Upper lobe of right lung (tissue), 1 donor: ENCODE measurements at regions not wholly inside any gene's neighbourhood (a gene's known extent, or its start where the extent isn't known, plus 50 kb on each side); places are given as distances from the start of the nearest gene placed in this dataset.

Experiments used
- ATAC-seq: fragments of 200-7000 bp; cut with Tn5 transposase; one replicate; pipeline ENCODE4 v1.9.1; 2020; ENCODE audit warnings: mild to moderate bottlenecking, moderate library complexity
- DNase-seq: peaks from one replicate; pipeline ENCODE4 v3.0.0-alpha.2; 2020
- H3K27ac ChIP-seq: fragments of 200-600 bp; one replicate; pipeline ENCODE4 v1.8.0; 2022
- H3K27me3 ChIP-seq: fragments of 200-600 bp; one replicate; pipeline ENCODE4 v1.8.0; 2022; ENCODE audit warnings: mild to moderate bottlenecking
- H3K36me3 ChIP-seq: fragments of 200-600 bp; one replicate; pipeline ENCODE4 v1.8.0; 2022
- H3K4me1 ChIP-seq: fragments of 200-600 bp; one replicate; pipeline ENCODE4 v1.8.0; 2022
- H3K4me3 ChIP-seq: fragments of 200-600 bp; one replicate; pipeline ENCODE4 v1.8.0; 2022; ENCODE audit warnings: mild to moderate bottlenecking
- H3K9me3 ChIP-seq: fragments of 200-600 bp; one replicate; pipeline ENCODE4 v1.8.0; 2022
- intact Hi-C: fragments of 100-400 bp; cut with DNase I; formaldehyde crosslinking; loops from one replicate; pipeline ENCODE4 v1.11.0; 2022
- TF ChIP-seq, protein P1 (sequence below): fragments of 200-600 bp; IDR thresholded peaks from one replicate; pipeline ENCODE4 v1.8.0; 2022; ENCODE audit warnings: antibody characterized with exemption
- donor health status: DM: no; HTN: yes; CAD: no; lungs with severe emphysema.

DNA sequence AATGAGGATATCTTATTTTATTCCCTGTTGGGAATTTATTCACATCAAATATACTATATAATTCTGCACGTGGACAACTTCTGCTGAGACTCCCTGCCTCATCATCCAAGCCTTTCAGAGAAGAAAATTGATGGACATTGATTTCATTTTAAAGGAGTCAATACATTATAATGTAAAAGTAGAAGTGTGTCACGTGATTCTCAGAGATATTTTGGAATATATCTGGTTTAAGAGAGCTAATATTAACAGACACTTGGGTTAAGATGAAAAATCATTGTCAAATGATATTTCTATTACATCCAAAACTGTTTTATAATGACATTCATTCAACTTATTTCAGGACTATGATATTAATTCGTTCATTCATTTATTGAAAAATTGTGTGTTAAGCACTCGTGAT lies 314.2 kb downstream of the ADGRL2 start:
- TF ChIP-seq, protein P1, sequence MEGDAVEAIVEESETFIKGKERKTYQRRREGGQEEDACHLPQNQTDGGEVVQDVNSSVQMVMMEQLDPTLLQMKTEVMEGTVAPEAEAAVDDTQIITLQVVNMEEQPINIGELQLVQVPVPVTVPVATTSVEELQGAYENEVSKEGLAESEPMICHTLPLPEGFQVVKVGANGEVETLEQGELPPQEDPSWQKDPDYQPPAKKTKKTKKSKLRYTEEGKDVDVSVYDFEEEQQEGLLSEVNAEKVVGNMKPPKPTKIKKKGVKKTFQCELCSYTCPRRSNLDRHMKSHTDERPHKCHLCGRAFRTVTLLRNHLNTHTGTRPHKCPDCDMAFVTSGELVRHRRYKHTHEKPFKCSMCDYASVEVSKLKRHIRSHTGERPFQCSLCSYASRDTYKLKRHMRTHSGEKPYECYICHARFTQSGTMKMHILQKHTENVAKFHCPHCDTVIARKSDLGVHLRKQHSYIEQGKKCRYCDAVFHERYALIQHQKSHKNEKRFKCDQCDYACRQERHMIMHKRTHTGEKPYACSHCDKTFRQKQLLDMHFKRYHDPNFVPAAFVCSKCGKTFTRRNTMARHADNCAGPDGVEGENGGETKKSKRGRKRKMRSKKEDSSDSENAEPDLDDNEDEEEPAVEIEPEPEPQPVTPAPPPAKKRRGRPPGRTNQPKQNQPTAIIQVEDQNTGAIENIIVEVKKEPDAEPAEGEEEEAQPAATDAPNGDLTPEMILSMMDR: no peak
- intact Hi-C loops: no loop called here
- ATAC-seq: no peak

DNA sequence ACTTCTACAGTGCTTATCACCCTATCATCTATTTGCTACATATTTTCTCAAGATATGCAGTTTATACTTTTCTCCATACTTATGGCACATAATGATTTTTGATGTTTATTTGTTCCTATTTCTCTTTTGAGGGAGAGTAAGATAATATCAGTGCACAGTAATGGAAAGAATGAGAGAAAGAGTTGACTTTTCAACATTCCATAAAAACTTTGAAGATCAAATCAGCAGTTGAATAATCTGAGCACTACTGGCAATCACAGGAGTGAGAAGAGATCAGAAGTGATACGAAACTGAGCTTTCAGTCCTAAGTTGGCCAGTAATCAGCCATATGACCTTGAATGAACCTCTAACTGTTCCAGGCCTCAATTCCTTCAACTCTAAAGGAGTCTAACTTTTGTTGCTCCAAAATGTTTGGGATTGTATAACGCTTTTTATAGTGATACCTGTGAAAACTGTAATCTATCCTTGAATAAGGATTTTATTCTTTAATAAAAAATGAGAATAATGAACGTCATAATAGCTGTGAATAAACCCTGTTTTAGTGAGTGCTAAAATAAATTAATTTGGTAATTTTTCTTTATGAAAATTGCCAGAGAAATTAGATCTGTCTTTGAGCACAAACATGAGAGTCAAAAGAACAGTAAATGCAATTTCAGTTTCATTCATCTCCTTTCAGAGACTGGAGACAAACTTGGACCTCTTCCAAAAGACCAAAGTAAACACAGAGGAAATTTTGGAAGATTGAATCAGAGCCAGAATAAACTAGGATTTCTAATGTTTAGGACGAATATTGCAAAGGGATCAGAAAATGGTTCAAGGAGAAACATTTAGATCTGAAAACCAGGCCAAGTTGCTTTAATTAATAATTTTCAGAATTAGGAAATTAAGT lies 309.9 kb downstream of the ADGRL2 start:
- TF ChIP-seq, protein P1: no peak
- Histone ChIP-seq H3K9me3 (no peaks in the 10 kb centered on the region), H3K36me3 (no peaks in the 10 kb centered on the region), H3K4me3 (no peak overlapping the region), H3K27ac (no peak overlapping the region), H3K4me1 (peaks cover 11% of the 10 kb centered on the region), H3K27me3 (no peaks in the 10 kb centered on the region)
- DNase-seq: no peak
- intact Hi-C loops: no loop called here
- ATAC-seq: no peak

More for the DNA sequence above, 314.2 kb downstream of the ADGRL2 start:
- Histone ChIP-seq H3K36me3 (no peaks in the 10 kb centered on the region), H3K27me3 (no peaks in the 10 kb centered on the region), H3K4me3 (no peak overlapping the region), H3K4me1 (peaks cover 11% of the 10 kb centered on the region), H3K9me3 (no peaks in the 10 kb centered on the region), H3K27ac (no peak overlapping the region)
- no peak for DNase-seq

- no peak overlapping the region for H3K4me3 ChIP-seq
- ATAC-seq (no peak), DNase-seq (no peak)
- intact Hi-C loops: no loop called here
- H3K9me3 ChIP-seq: no peaks in the 10 kb centered on the region
- H3K27me3 ChIP-seq: no peaks in the 10 kb centered on the region
- peaks cover 11% of the 10 kb centered on the region for H3K4me1 ChIP-seq
- no peak overlapping the region for H3K27ac ChIP-seq
- TF ChIP-seq, protein P1: no peak
- no peaks in the 10 kb centered on the region for H3K36me3 ChIP-seq
Measured at GRCh38 chr1:82108843-82109242, 308.1 kb downstream of the ADGRL2 start.

GRCh38 chr1:82106672-82107071 lies 305.9 kb downstream of the ADGRL2 start:
- no peak for ATAC-seq
- intact Hi-C loops: no loop called here

DNA sequence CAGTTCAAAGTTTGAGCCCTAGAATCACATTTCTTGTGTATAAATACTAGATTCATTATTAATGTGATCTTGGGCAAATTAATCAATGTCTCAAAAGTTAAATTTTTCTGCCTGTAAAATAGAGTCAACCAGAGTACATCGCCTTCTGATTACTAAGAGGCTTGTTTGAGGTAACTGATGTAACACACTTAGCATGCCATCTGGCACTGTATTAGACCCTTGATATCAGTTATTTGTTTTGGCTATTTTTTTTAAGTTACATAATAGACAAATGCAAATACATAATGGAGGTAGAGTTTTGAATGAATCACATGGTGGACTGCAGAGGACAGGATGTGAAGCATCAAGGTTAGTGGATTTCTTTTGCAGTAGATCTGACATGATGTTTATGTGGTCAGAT lies 298.4 kb downstream of the ADGRL2 start:
- Histone ChIP-seq H3K9me3 (no peaks in the 10 kb centered on the region), H3K27me3 (no peaks in the 10 kb centered on the region), H3K36me3 (no peaks in the 10 kb centered on the region), H3K27ac (no peak overlapping the region), H3K4me3 (no peak overlapping the region), H3K4me1 (no peaks in the 10 kb centered on the region)
- intact Hi-C loops: no loop called here
- TF ChIP-seq, protein P1: no peak
- DNase-seq (no peak), ATAC-seq (no peak)

More at GRCh38 chr1:82106672-82107071, 305.9 kb downstream of the ADGRL2 start:
- Histone ChIP-seq H3K36me3 (no peaks in the 10 kb centered on the region), H3K4me3 (no peak overlapping the region), H3K4me1 (peaks cover 11% of the 10 kb centered on the region), H3K27ac (no peak overlapping the region), H3K27me3 (no peaks in the 10 kb centered on the region), H3K9me3 (no peaks in the 10 kb centered on the region)
- TF ChIP-seq, protein P1: no peak
- no peak for DNase-seq
